Retinal pigment epithelial cell (primary cell): ENCODE measurements at regions not wholly inside any gene's neighbourhood (a gene's known extent, or its start where the extent isn't known, plus 50 kb on each side); places are given as distances from the start of the nearest gene placed in this dataset.

Experiments
- DNase-seq: peaks from one replicate; pipeline ENCODE4 v3.0.0-alpha.2; 2010; ENCODE audit warnings: low read depth
- H3K4me3 ChIP-seq: 2 replicates; pipeline ENCODE4 v1.5.1; 2011; ENCODE audit warnings: mild to moderate bottlenecking, low read length, control low read depth, moderate library complexity
- TF ChIP-seq, protein P1 (sequence below): conservative IDR thresholded peaks from 2 replicates; pipeline ENCODE4 v1.5.1; 2011; ENCODE audit warnings: low read depth, low read length, control low read depth, inconsistent platforms

DNA sequence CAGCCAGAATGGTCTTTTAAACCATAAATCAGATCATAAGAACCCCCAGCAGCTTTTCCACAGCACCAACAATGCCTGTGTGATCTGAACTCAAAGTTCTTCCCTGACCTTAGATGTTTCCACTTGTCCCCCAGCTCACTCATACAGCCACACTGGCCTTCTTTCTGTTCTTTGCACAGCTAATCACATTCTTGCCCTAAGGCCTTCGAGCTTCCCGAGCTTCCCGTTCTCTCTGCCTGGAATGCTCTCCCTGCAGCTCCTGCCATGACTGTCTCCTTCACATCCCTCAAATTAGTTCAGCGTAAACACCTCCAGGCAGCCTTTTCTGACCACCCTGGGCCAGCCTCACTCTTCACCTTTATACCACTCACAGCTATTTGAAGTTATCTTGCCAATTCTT is 166.8 kb upstream of the NFE2L3 start:
- TF ChIP-seq, protein P1, sequence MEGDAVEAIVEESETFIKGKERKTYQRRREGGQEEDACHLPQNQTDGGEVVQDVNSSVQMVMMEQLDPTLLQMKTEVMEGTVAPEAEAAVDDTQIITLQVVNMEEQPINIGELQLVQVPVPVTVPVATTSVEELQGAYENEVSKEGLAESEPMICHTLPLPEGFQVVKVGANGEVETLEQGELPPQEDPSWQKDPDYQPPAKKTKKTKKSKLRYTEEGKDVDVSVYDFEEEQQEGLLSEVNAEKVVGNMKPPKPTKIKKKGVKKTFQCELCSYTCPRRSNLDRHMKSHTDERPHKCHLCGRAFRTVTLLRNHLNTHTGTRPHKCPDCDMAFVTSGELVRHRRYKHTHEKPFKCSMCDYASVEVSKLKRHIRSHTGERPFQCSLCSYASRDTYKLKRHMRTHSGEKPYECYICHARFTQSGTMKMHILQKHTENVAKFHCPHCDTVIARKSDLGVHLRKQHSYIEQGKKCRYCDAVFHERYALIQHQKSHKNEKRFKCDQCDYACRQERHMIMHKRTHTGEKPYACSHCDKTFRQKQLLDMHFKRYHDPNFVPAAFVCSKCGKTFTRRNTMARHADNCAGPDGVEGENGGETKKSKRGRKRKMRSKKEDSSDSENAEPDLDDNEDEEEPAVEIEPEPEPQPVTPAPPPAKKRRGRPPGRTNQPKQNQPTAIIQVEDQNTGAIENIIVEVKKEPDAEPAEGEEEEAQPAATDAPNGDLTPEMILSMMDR: no peak
- DNase-seq: no peak
- no peak overlapping the region for H3K4me3 ChIP-seq

DNA sequence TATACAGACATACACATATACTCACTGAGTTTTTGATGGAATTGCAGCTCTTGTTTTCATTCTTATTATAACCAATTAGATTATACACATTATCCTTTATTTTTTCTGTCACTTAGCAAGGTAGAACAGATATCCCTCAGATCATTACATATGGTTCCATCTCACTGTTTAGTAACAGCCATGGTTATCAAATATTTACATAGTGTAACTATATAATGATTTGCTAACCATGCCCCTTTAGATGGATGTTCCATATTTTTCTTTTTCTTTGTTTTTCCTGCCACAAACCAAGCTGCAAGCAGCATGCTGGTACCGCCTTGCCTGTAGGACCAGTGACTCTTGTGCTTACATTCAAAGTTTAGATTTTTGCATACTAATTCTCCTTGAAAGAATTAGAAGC is 163.4 kb upstream of the NFE2L3 start:
- no peak overlapping the region for H3K4me3 ChIP-seq
- TF ChIP-seq, protein P1: no peak
- DNase-seq: no peak

DNA sequence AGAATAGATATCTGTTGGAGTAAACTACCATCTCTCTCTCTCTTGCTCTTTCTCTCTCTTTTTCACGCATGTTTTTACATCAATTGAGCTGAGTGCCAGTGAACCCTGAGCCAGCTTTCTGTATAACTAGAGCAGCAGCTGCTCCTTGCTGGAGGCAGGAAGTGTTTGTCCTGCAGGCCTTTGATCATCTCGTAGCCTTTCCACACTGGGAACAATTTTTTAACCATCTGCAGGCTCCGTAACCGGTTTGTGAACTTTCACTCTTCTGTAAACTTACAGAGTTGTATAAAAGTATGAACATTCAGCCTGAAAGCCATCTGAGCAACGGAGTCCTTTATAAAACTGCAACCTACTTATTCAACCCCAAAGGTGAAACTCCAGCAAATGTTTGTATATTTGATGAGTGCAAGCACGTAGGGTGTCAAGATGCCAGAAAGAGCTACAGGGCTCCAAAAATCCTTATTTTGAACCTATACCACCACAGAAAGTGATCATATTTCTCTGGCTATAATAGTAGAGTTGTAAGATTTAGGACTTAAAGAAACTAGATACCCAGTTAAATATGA is 162.8 kb upstream of the NFE2L3 start:
- no peak for DNase-seq
- no peak overlapping the region for H3K4me3 ChIP-seq
- TF ChIP-seq, protein P1: no peak

DNA sequence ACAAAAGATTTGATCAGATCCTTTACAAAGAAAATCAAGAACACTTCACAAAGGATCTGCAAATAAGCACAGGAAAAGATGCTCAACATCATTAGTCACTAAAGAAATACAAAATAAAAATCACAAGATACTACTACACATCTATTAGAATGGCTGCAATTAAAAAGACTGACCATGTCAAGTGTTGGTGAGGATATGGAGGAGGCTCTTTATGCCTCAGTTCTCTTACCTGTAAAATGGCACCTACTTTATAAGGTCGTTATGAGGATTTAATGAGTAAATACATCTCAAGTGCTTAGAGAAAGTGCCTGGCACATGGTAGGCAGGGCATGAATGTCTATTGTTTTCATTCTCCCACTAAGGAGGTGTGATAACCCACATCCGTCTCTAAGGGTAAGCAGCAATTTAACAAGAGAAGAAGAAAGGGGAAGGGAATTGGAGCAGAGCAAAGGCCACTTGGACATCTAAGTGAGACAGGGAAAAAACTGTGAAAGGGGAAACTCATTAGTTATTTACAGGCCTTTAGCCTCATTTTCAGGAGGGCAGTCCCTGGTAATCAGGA is 157.5 kb upstream of the NFE2L3 start:
- H3K4me3 ChIP-seq: no peak overlapping the region
- TF ChIP-seq, protein P1: no peak
- no peak for DNase-seq

DNA sequence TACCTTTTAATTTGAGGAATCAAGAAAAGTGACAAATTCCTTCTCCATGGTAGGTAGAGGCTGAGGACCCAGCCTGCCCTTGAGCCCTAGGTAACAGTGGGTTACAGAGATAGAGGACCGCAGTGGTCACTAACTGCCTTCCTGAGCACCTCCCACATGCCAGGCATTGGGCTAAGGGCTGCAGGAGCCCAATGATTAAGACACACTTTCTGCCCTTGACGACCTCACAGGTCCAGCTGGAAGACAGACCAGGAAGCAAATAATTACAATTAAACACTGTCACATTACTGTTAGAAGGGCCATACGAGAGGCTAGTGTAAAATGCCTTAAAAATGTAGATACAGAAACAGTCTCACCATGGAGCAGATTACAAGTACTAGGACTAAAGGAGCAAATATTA is 156.8 kb upstream of the NFE2L3 start:
- TF ChIP-seq, protein P1: no peak
- no peak for DNase-seq

DNA sequence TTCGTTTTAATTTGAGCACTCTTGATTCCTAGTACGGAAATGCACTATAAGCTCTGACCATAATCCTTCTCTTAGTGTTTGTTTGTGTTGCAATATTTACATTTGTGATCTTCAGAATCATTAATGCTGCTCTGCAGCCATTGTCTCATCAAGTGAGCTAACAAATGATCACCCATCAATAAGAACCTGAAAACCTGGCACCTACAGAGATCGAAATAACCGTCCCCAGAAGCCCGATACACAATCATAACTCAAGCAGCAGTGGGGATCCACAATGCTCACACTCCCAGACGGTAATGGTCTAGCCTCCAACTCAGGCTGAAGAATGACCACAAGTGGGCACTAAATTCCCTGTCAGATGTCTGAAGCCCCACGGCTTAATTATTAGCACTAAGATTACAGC is 156.0 kb upstream of the NFE2L3 start:
- H3K4me3 ChIP-seq: no peak overlapping the region
- DNase-seq: no peak
- TF ChIP-seq, protein P1: peak; percentile 41

More for the DNA sequence above, 156.8 kb upstream of the NFE2L3 start:
- no peak overlapping the region for H3K4me3 ChIP-seq

DNA sequence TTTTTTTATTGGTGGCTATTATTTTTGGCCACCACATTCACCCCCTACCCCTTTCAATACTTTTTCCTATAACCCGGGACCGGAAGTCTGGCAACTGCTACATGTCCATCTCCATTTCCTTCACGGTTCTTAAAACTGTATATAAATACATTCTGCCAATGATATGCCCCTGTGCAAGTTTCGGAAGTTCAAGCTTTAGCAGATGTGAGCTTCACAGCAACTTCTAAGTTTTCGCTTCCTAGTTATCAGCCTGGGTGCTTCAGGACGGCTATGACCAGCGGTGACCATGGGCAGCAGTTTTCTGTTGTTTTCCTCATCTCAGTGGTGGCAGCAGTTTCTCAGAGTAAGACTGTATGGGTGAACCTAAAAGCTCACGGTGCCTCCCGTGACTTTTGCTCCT is 153.5 kb upstream of the NFE2L3 start:
- TF ChIP-seq, protein P1: no peak
- DNase-seq: no peak
- no peak overlapping the region for H3K4me3 ChIP-seq
